Progenitor cell of endocrine pancreas (in vitro differentiated cells): ENCODE measurements at regions not wholly inside any gene's neighbourhood (a gene's known extent, or its start where the extent isn't known, plus 50 kb on each side); places are given as distances from the start of the nearest gene placed in this dataset.

Experiments
- DNase-seq: peaks from one replicate; pipeline ENCODE4 v3.0.0; 2021; ENCODE audit warnings: low spot score; ENCODE audit not compliant: unreplicated experiment
- H3K27ac Mint-ChIP-seq: 2 replicates; pipeline ENCODE4 v1.8.0; 2021; ENCODE audit warnings: mild to moderate bottlenecking, moderate library complexity, mixed read lengths
- H3K27me3 Mint-ChIP-seq: 2 replicates; pipeline ENCODE4 v1.8.0; 2021; ENCODE audit warnings: mixed read lengths
- H3K36me3 Mint-ChIP-seq: 2 replicates; pipeline ENCODE4 v1.8.0; 2022; ENCODE audit warnings: mixed read lengths; ENCODE audit not compliant: insufficient read depth
- H3K4me1 Mint-ChIP-seq: 2 replicates; pipeline ENCODE4 v1.8.0; 2021; ENCODE audit warnings: low read depth, mixed read lengths
- H3K4me3 Mint-ChIP-seq: 2 replicates; pipeline ENCODE4 v1.8.0; 2021; ENCODE audit warnings: low read depth, mild to moderate bottlenecking, moderate library complexity, mixed read lengths
- H3K9me3 Mint-ChIP-seq: 2 replicates; pipeline ENCODE4 v1.8.0; 2021; ENCODE audit warnings: low read depth, mixed read lengths
- TF ChIP-seq, protein P1 (sequence below): fragments of 200-600 bp; sonication (generic); IDR thresholded peaks from one replicate; pipeline ENCODE4 v1.5.0; 2021; ENCODE audit warnings: antibody characterized with exemption, mild to moderate bottlenecking; ENCODE audit not compliant: unreplicated experiment

DNA sequence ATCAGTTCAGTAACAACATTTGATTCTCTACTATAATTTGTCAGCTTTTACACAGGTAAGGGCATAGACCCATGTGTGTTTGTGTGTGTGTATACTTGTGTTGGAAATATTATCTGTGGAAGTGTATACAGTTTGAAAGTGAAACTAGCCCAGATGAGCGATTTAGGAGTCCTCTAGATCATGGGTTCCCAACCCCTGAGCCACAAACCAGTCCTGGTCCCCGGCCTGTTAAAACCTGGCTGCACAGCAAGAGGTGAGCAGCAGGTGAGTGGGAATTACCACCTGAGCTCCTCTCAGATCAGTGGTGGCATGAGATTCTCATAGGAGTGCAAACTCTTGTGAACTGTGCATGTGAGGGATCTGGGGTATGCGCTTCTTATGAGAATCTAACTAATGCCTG, 1221.5 kb upstream of the SORCS1 start:
- H3K9me3 Mint-ChIP-seq = no peaks in the 10 kb centered on the region
- no peaks in the 10 kb centered on the region for H3K36me3 Mint-ChIP-seq
- H3K4me1 Mint-ChIP-seq = peaks cover 3% of the 10 kb centered on the region
- no peak overlapping the region for H3K27ac Mint-ChIP-seq
- no peak for DNase-seq
- TF ChIP-seq, protein P1, sequence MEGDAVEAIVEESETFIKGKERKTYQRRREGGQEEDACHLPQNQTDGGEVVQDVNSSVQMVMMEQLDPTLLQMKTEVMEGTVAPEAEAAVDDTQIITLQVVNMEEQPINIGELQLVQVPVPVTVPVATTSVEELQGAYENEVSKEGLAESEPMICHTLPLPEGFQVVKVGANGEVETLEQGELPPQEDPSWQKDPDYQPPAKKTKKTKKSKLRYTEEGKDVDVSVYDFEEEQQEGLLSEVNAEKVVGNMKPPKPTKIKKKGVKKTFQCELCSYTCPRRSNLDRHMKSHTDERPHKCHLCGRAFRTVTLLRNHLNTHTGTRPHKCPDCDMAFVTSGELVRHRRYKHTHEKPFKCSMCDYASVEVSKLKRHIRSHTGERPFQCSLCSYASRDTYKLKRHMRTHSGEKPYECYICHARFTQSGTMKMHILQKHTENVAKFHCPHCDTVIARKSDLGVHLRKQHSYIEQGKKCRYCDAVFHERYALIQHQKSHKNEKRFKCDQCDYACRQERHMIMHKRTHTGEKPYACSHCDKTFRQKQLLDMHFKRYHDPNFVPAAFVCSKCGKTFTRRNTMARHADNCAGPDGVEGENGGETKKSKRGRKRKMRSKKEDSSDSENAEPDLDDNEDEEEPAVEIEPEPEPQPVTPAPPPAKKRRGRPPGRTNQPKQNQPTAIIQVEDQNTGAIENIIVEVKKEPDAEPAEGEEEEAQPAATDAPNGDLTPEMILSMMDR = no peak
- H3K27me3 Mint-ChIP-seq = no peaks in the 10 kb centered on the region
- H3K4me3 Mint-ChIP-seq = no peak overlapping the region

DNA sequence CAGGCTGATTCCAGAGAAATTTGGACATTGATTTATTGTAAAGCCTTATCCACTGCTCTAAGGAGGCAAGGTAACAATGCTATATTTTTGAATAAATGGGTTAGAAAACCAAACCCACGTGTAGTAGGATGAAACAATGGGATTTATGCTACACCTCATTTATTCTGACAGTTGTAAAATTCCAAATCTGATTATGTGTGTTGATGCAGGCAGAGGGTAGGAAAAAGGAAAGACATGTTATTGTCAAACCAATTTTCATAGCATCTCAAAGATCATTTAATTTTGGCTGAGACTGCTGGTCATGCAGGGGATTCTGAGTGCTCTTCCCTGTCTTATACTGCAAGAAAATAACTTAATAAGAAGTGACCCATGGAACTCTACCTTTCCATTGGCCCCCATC, 1219.9 kb upstream of the SORCS1 start:
- H3K4me1 Mint-ChIP-seq = peaks cover 3% of the 10 kb centered on the region
- no peak for DNase-seq
- H3K27ac Mint-ChIP-seq = no peak overlapping the region
- TF ChIP-seq, protein P1 = no peak
- H3K4me3 Mint-ChIP-seq = no peak overlapping the region
- H3K9me3 Mint-ChIP-seq = no peaks in the 10 kb centered on the region
- H3K27me3 Mint-ChIP-seq = no peaks in the 10 kb centered on the region
- H3K36me3 Mint-ChIP-seq = no peaks in the 10 kb centered on the region

DNA sequence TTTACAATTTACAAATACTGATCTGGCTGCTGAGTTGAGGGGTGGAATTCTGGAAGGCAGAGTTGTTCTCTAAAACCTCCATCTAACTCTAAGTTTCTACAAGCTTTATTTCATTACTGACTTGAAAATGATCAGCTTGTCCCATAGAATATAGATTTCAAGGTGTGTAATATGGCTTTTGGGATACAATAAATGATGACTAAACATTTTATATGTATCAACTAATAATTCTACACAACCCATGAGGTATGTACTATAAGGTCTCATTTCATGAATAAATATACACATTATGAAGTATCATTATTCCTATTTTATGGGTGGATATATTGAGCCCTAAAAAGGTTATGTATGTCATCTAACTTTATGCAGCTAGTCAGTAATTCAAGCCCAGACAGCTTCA, 1214.3 kb upstream of the SORCS1 start:
- TF ChIP-seq, protein P1 = no peak
- H3K27ac Mint-ChIP-seq = no peak overlapping the region
- no peaks in the 10 kb centered on the region for H3K36me3 Mint-ChIP-seq

DNA sequence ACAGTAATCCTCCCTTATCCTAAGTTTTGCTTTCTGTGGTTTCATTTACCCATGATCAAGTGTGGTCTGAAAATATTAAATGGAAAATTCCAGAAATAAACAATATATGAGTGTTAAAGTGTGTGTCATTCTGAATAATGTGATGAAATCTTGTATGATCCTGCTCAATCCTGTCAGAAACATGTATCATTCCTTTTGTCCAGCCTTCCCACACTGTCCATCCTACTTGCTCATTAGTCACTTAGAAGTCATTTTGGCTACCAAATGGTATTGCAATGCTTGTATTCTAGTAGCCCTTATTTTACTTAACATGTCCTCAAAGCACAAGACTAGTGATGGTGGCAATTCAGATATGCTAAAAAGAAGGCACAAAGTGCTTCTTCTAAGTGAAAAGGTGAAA, 1211.2 kb upstream of the SORCS1 start:
- TF ChIP-seq, protein P1 = no peak
- H3K36me3 Mint-ChIP-seq = no peaks in the 10 kb centered on the region
- no peak for DNase-seq
- H3K4me1 Mint-ChIP-seq = no peaks in the 10 kb centered on the region
- no peak overlapping the region for H3K4me3 Mint-ChIP-seq
- no peak overlapping the region for H3K27ac Mint-ChIP-seq
- peaks cover 10% of the 10 kb centered on the region for H3K9me3 Mint-ChIP-seq
- no peaks in the 10 kb centered on the region for H3K27me3 Mint-ChIP-seq

More for the DNA sequence above, 1214.3 kb upstream of the SORCS1 start:
- no peaks in the 10 kb centered on the region for H3K4me1 Mint-ChIP-seq
- no peaks in the 10 kb centered on the region for H3K27me3 Mint-ChIP-seq
- no peak for DNase-seq
- no peaks in the 10 kb centered on the region for H3K9me3 Mint-ChIP-seq
- no peak overlapping the region for H3K4me3 Mint-ChIP-seq

DNA sequence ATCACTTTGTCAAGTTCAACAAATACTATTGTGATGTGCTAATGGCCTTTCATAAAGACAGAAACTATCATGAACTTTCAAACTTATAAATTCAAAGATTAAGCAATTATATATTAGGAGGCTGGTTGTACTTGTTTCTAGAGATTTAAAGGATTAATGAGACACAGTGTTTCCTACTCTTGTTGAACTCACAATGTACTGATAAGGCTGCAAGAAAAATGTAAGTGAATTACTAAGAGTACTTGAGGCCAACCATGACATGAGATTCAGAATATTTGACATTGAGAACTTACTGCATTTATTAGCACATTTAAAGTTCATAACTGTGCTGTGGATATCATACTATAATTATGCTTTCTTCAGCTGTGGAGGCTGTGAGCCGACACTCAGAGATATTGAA, 1210.5 kb upstream of the SORCS1 start:
- DNase-seq = no peak
- Mint-ChIP-seq H3K36me3 (no peaks in the 10 kb centered on the region), H3K4me1 (no peaks in the 10 kb centered on the region), H3K4me3 (no peak overlapping the region), H3K9me3 (peaks cover 10% of the 10 kb centered on the region), H3K27me3 (no peaks in the 10 kb centered on the region), H3K27ac (no peak overlapping the region)
- TF ChIP-seq, protein P1 = no peak
